ENCODE measurements at regions not wholly inside any gene's neighbourhood (a gene's known extent, or its start where the extent isn't known, plus 50 kb on each side); places are given as distances from the start of the nearest gene placed in this dataset.

- TF ChIP-seq ZFX (IDR thresholded peaks at IDR 0.05) (no peak), CTCF (conservative IDR thresholded peaks at IDR 0.05) (no peak)
Observed at GRCh38 chr5:68681929-68682328, 411.9 kb upstream of the SLC30A5 start.
